Loucy (cell line): ENCODE measurements at regions not wholly inside any gene's neighbourhood (a gene's known extent, or its start where the extent isn't known, plus 50 kb on each side); places are given as distances from the start of the nearest gene placed in this dataset.

Experiments
- H2AFZ ChIP-seq: fragments of 200-600 bp; sonication (generic); 2 replicates; pipeline ENCODE4 v1.6.0; 2016; ENCODE audit warnings: antibody characterized with exemption, mild to moderate bottlenecking, low read length, moderate library complexity
- H3F3A ChIP-seq: fragments of 200-600 bp; 2 replicates; pipeline ENCODE4 v1.6.0; 2016; ENCODE audit warnings: antibody characterized with exemption, low read depth, mild to moderate bottlenecking
- H3K27me3 ChIP-seq: fragments of 200-600 bp; sonication (generic); 2 replicates; pipeline ENCODE4 v1.6.1; 2014; ENCODE audit warnings: low read length, mild to moderate bottlenecking; ENCODE audit not compliant: insufficient read depth, poor library complexity, severe bottlenecking
- H3K36me3 ChIP-seq: fragments of 200-600 bp; sonication (generic); 2 replicates; pipeline ENCODE4 v1.6.1; 2016; ENCODE audit warnings: low read length; ENCODE audit not compliant: insufficient read depth
- H3K4me1 ChIP-seq: fragments of 200-600 bp; sonication (generic); 2 replicates; pipeline ENCODE4 v1.5.1; 2014; ENCODE audit warnings: low read length, mild to moderate bottlenecking; ENCODE audit not compliant: insufficient read depth, poor library complexity, severe bottlenecking
- H3K4me2 ChIP-seq: fragments of 200-600 bp; sonication (generic); 2 replicates; pipeline ENCODE4 v1.6.0; 2014; ENCODE audit warnings: antibody characterized with exemption, low read length, low read depth, mild to moderate bottlenecking; ENCODE audit not compliant: poor library complexity, severe bottlenecking
- H3K4me3 ChIP-seq: fragments of 200-600 bp; sonication (generic); 2 replicates; pipeline ENCODE4 v1.5.1; 2014; ENCODE audit warnings: low read length, mild to moderate bottlenecking, mixed read lengths; ENCODE audit not compliant: poor library complexity, severe bottlenecking
- H3K79me2 ChIP-seq: fragments of 200-600 bp; sonication (generic); 2 replicates; pipeline ENCODE4 v1.6.1; 2014; ENCODE audit warnings: low read length; ENCODE audit not compliant: insufficient read depth
- H3K9ac ChIP-seq: fragments of 200-600 bp; sonication (generic); 2 replicates; pipeline ENCODE4 v1.6.0; 2014; ENCODE audit warnings: mild to moderate bottlenecking, low read depth, low read length, moderate library complexity; ENCODE audit not compliant: poor library complexity, severe bottlenecking
- H3K9me2 ChIP-seq: fragments of 200-600 bp; sonication (generic); replicated peaks from 2 replicates; pipeline ENCODE4 v1.6.1; 2016; ENCODE audit warnings: low read depth, low read length, mixed read lengths
- H3K9me3 ChIP-seq: fragments of 200-600 bp; sonication (generic); 2 replicates; pipeline ENCODE4 v1.6.1; 2014; ENCODE audit warnings: mild to moderate bottlenecking, antibody characterized with exemption, low read length, low read depth; ENCODE audit not compliant: insufficient read depth
- H4K20me1 ChIP-seq: fragments of 200-600 bp; sonication (generic); 2 replicates; pipeline ENCODE4 v1.6.0; 2014; ENCODE audit warnings: antibody characterized with exemption, low read length, mild to moderate bottlenecking; ENCODE audit not compliant: insufficient read depth, poor library complexity, severe bottlenecking
- CTCF ChIP-seq: fragments of 200-600 bp; sonication (generic); conservative IDR thresholded peaks from 2 replicates; pipeline ENCODE4 v1.5.1; 2014; ENCODE audit warnings: mild to moderate bottlenecking, antibody characterized with exemption, low read length
- EZH2phosphoT487 ChIP-seq: fragments of 200-600 bp; IDR thresholded peaks from 2 replicates; pipeline ENCODE4 v1.6.1; 2018; ENCODE audit warnings: antibody characterized with exemption, mild to moderate bottlenecking, moderate library complexity, borderline replicate concordance

- Histone ChIP-seq H3F3A (no peaks in the 10 kb centered on the region), H3K9ac (no peak overlapping the region), H3K9me2 (no peaks in the 10 kb centered on the region), H3K4me2 (no peak overlapping the region), H3K4me1 (no peaks in the 10 kb centered on the region), H2AFZ (no peak overlapping the region), H3K4me3 (no peak overlapping the region), H3K36me3 (no peaks in the 10 kb centered on the region), H3K9me3 (no peaks in the 10 kb centered on the region), H3K79me2 (no peaks in the 10 kb centered on the region), H4K20me1 (no peaks in the 10 kb centered on the region), H3K27me3 (no peaks in the 10 kb centered on the region)
- TF ChIP-seq EZH2phosphoT487 = no peak
- TF ChIP-seq CTCF = no peak
Observed at GRCh38 chr1:114258633-114259032, 105.0 kb upstream of the SYT6 start.

GRCh38 chr1:114258074-114258473 is 104.4 kb upstream of the SYT6 start:
- Histone ChIP-seq H3K9me3 (no peaks in the 10 kb centered on the region), H3F3A (no peaks in the 10 kb centered on the region)

GRCh38 chr1:114257554-114257953 is 103.9 kb upstream of the SYT6 start:
- Histone ChIP-seq H3K36me3 (no peaks in the 10 kb centered on the region), H3K4me2 (no peak overlapping the region), H3K9me3 (no peaks in the 10 kb centered on the region), H3K4me1 (no peaks in the 10 kb centered on the region), H3K9ac (no peak overlapping the region), H3K9me2 (no peaks in the 10 kb centered on the region), H3F3A (no peaks in the 10 kb centered on the region), H3K4me3 (no peak overlapping the region), H2AFZ (no peak overlapping the region), H3K27me3 (no peaks in the 10 kb centered on the region), H3K79me2 (no peaks in the 10 kb centered on the region), H4K20me1 (no peaks in the 10 kb centered on the region)
- TF ChIP-seq EZH2phosphoT487 (no peak), CTCF (no peak)

More at GRCh38 chr1:114258074-114258473, 104.4 kb upstream of the SYT6 start:
- Histone ChIP-seq H4K20me1 (no peaks in the 10 kb centered on the region), H3K4me3 (no peak overlapping the region), H3K36me3 (no peaks in the 10 kb centered on the region), H3K27me3 (no peaks in the 10 kb centered on the region), H3K4me1 (no peaks in the 10 kb centered on the region), H3K4me2 (no peak overlapping the region), H3K9ac (no peak overlapping the region), H2AFZ (no peak overlapping the region), H3K79me2 (no peaks in the 10 kb centered on the region), H3K9me2 (no peaks in the 10 kb centered on the region)
- no peak for TF ChIP-seq CTCF
- TF ChIP-seq EZH2phosphoT487 = no peak
